ENCODE measurements at regions not wholly inside any gene's neighbourhood (a gene's known extent, or its start where the extent isn't known, plus 50 kb on each side); places are given as distances from the start of the nearest gene placed in this dataset.

- TF ChIP-seq CEBPB (IDR thresholded peaks at IDR 0.05; ENCODE audit: borderline replicate concordance in 1 of 2, low read depth in 2 of 2, low read length in 2 of 2): 0 out of 4 replicates have a peak, but pooled peaks of 1 of the 2 experiments have one; percentile 10
- TF ChIP-seq IKZF1 (conservative IDR thresholded peaks at IDR 0.05): peak; percentile 33; the same call in 1 of the 2 replicates
- TF ChIP-seq BACH1 (IDR thresholded peaks at IDR 0.05; ENCODE audit: borderline replicate concordance): 0 out of 2 replicates have a peak, but pooled peaks have one; percentile 29
- 0 out of 2 replicates have a peak, but pooled peaks have one; percentile 38 for TF ChIP-seq MEF2A (IDR thresholded peaks at IDR 0.05; ENCODE audit: insufficient read depth, low read depth, low read length)
- TF ChIP-seq JUNB (IDR thresholded peaks at IDR 0.05): peak; percentile 66
- peak; percentile 8; the same call in 1 of the 2 replicates for TF ChIP-seq RUNX3 (IDR thresholded peaks at IDR 0.05; ENCODE audit: low read length)
- TF ChIP-seq IKZF2 (IDR thresholded peaks at IDR 0.05): peak; percentile 33 to 53
- no peak for TF ChIP-seq MAX (IDR thresholded peaks at IDR 0.05; ENCODE audit: low read depth, low read length)
- no peak for TF ChIP-seq RAD51 (IDR thresholded peaks at IDR 0.05)
- peak; percentile 28 for TF ChIP-seq MEF2B (IDR thresholded peaks at IDR 0.05; ENCODE audit: partially characterized antibody, poor library complexity, severe bottlenecking)
- TF ChIP-seq BRCA1 (IDR thresholded peaks at IDR 0.05; ENCODE audit: low read depth, low read length): no peak
- TF ChIP-seq EZH2 (IDR thresholded peaks at IDR 0.05; ENCODE audit: borderline replicate concordance, control insufficient read depth, low read depth, low read length): no peak
- peak; percentile 42; the same call in 1 of the 2 replicates for TF ChIP-seq RELB (IDR thresholded peaks at IDR 0.05; ENCODE audit: low read depth)
- intact Hi-C loops (cut with micrococcal nuclease; ENCODE audit: unreplicated experiment): no loop called here
- Histone ChIP-seq H3K27ac (ENCODE audit: control insufficient read depth, insufficient read depth) (peak overlapping the region; percentile 33), H3K4me3 (0 out of 2 replicates have a peak overlapping the region, but pooled peaks have one; percentile 21), H4K20me1 (ENCODE audit: control insufficient read depth, insufficient read depth) (no peaks in the 10 kb centered on the region), H2AFZ (ENCODE audit: control insufficient read depth, low read depth, low read length) (no peak overlapping the region), H3K4me2 (ENCODE audit: control insufficient read depth, insufficient read depth) (no peak overlapping the region), H3K36me3 (ENCODE audit: control insufficient read depth in 2 of 2, insufficient read depth in 2 of 2, low read length in 1 of 2) (no peaks in the 10 kb centered on the region), H3K4me1 (ENCODE audit: control insufficient read depth, insufficient read depth, low read length) (no peaks in the 10 kb centered on the region), H3K79me2 (ENCODE audit: control insufficient read depth, insufficient read depth, low read length) (no peaks in the 10 kb centered on the region), H3K27me3 (replicated peaks in 1 of 2; ENCODE audit: control insufficient read depth in 2 of 2, insufficient read depth in 2 of 2, low read length in 1 of 2) (no peaks in the 10 kb centered on the region), H3K9ac (ENCODE audit: control insufficient read depth, insufficient read depth, low read length) (no peak overlapping the region), H3K9me3 (replicated peaks; ENCODE audit: control insufficient read depth, insufficient read depth, low read length) (no peaks in the 10 kb centered on the region)
- SMC1A ChIA-PET (ENCODE audit: uncharacterized antibody, unreplicated experiment): interaction anchor here (1.0 to 1.8 kb wide), 2 partner anchors 9 to 16 kb away, joined by 4 to 5 read pairs; no protein-coding TSS in a partner anchor
- no TSS peak for BruUV-seq (replicated peaks)
- CTCF ChIA-PET: interaction anchor here (0.6 to 1.1 kb wide), 2 partner anchors 48 to 108 kb away, joined by 3 read pairs; no protein-coding TSS in a partner anchor
- RAD21 ChIA-PET (ENCODE audit: unreplicated experiment): interaction anchor here (1.0 kb wide), 1 partner anchor 20 kb away, joined by 4 read pairs; no protein-coding TSS in a partner anchor
- POLR2A ChIA-PET: no interaction called here
- FAIRE-seq: peak; percentile 72
- ATAC-seq: peak; percentile 96
- in situ Hi-C loops (cut with MboI): no loop called here
- no peak for DNase-seq (ENCODE audit: low read depth, low spot score)
- WGBS (ENCODE audit: insufficient coverage, insufficient replicate concordance, low lambda C conversion rate, missing lambda C conversion rate): 42% methylated on average over 2 of the region's 2 CpGs
Observed at GRCh38 chr6:68108233-68108835, 526.7 kb upstream of the ADGRB3 start.
